Left ventricle myocardium inferior (tissue), 1 donor: ENCODE measurements at regions not wholly inside any gene's neighbourhood (a gene's known extent, or its start where the extent isn't known, plus 50 kb on each side); places are given as distances from the start of the nearest gene placed in this dataset.

ENCODE experiments used
- DNase-seq: peaks from one replicate; pipeline ENCODE4 v3.0.0-alpha.2; 2020
- H3K27ac ChIP-seq: fragments of 200-600 bp; replicated peaks from 2 replicates; pipeline ENCODE4 v1.8.0; 2021
- H3K27me3 ChIP-seq: fragments of 200-600 bp; 2 replicates; pipeline ENCODE4 v1.8.0; 2021; ENCODE audit warnings: low read depth
- H3K36me3 ChIP-seq: fragments of 200-600 bp; 2 replicates; pipeline ENCODE4 v1.8.0; 2021
- H3K4me1 ChIP-seq: fragments of 200-600 bp; 2 replicates; pipeline ENCODE4 v1.8.0; 2021
- H3K4me3 ChIP-seq: fragments of 200-600 bp; 2 replicates; pipeline ENCODE4 v1.8.0; 2021; ENCODE audit warnings: mild to moderate bottlenecking, moderate library complexity
- H3K9me3 ChIP-seq: fragments of 200-600 bp; replicated peaks from 2 replicates; pipeline ENCODE4 v1.8.0; 2021
- CTCF ChIP-seq: fragments of 200-600 bp; IDR thresholded peaks from 2 replicates; pipeline ENCODE4 v1.8.0; 2021; ENCODE audit warnings: antibody characterized with exemption, mild to moderate bottlenecking, borderline replicate concordance
- intact Hi-C: fragments of 100-400 bp; cut with micrococcal nuclease; formaldehyde crosslinking; loops from one replicate; pipeline ENCODE4 v1.11.0; 2022
- donor health status: DM: no; HTN: yes; CAD: no; lungs with severe emphysema.

- intact Hi-C loops, result no loop called here
- no peak overlapping the region for H3K27ac ChIP-seq
- H3K4me1 ChIP-seq, result no peaks in the 10 kb centered on the region
- H3K4me3 ChIP-seq, result no peak overlapping the region
- TF ChIP-seq CTCF, result no peak
- no peak for DNase-seq
- H3K9me3 ChIP-seq, result no peaks in the 10 kb centered on the region
- H3K36me3 ChIP-seq, result no peaks in the 10 kb centered on the region
- H3K27me3 ChIP-seq, result no peaks in the 10 kb centered on the region
These were observed 1348.4 kb upstream of the B3GALT2 start for GRCh38 chr1:194534784-194535183.

- intact Hi-C loops, result no loop called here
- Histone ChIP-seq H3K27me3 (no peaks in the 10 kb centered on the region), H3K27ac (no peak overlapping the region)
These were observed 1347.2 kb upstream of the B3GALT2 start for GRCh38 chr1:194533641-194534040.

GRCh38 chr1:194517567-194517966 lies 1331.2 kb upstream of the B3GALT2 start:
- intact Hi-C loops, result no loop called here
- TF ChIP-seq CTCF, result no peak
- Histone ChIP-seq H3K4me1 (no peaks in the 10 kb centered on the region), H3K27me3 (no peaks in the 10 kb centered on the region), H3K4me3 (no peak overlapping the region), H3K9me3 (no peaks in the 10 kb centered on the region), H3K36me3 (no peaks in the 10 kb centered on the region), H3K27ac (no peak overlapping the region)
- DNase-seq, result no peak

More at GRCh38 chr1:194533641-194534040, 1347.2 kb upstream of the B3GALT2 start:
- Histone ChIP-seq H3K9me3 (no peaks in the 10 kb centered on the region), H3K4me1 (no peaks in the 10 kb centered on the region), H3K36me3 (no peaks in the 10 kb centered on the region), H3K4me3 (no peak overlapping the region)
- no peak for DNase-seq
- no peak for TF ChIP-seq CTCF

GRCh38 chr1:194515916-194516315 lies 1329.5 kb upstream of the B3GALT2 start:
- no peaks in the 10 kb centered on the region for H3K36me3 ChIP-seq
- no peak overlapping the region for H3K27ac ChIP-seq
- no peaks in the 10 kb centered on the region for H3K27me3 ChIP-seq
- H3K9me3 ChIP-seq, result peaks cover 1% of the 10 kb centered on the region
- H3K4me1 ChIP-seq, result no peaks in the 10 kb centered on the region
- no peak for TF ChIP-seq CTCF
- no peak for DNase-seq
- intact Hi-C loops, result no loop called here
- H3K4me3 ChIP-seq, result no peak overlapping the region

GRCh38 chr1:194512957-194513356 lies 1326.5 kb upstream of the B3GALT2 start:
- intact Hi-C loops, result no loop called here
- no peak overlapping the region for H3K4me3 ChIP-seq
- no peak overlapping the region for H3K27ac ChIP-seq
- H3K4me1 ChIP-seq, result no peaks in the 10 kb centered on the region
- no peaks in the 10 kb centered on the region for H3K36me3 ChIP-seq
- TF ChIP-seq CTCF, result no peak
- no peaks in the 10 kb centered on the region for H3K27me3 ChIP-seq
- H3K9me3 ChIP-seq, result peaks cover 7% of the 10 kb centered on the region
- no peak for DNase-seq

- Histone ChIP-seq H3K9me3 (peaks cover 7% of the 10 kb centered on the region), H3K4me1 (no peaks in the 10 kb centered on the region), H3K27me3 (no peaks in the 10 kb centered on the region), H3K27ac (no peak overlapping the region), H3K36me3 (no peaks in the 10 kb centered on the region), H3K4me3 (no peak overlapping the region)
- no peak for TF ChIP-seq CTCF
- no peak for DNase-seq
- intact Hi-C loops, result no loop called here
These were observed 1325.9 kb upstream of the B3GALT2 start for GRCh38 chr1:194512345-194512744.
